CD14-positive monocyte (primary cell): ENCODE measurements at regions not wholly inside any gene's neighbourhood (a gene's known extent, or its start where the extent isn't known, plus 50 kb on each side); places are given as distances from the start of the nearest gene placed in this dataset.

Source experiments
- DNase-seq, 3 donors: peaks; one replicate each; pipeline ENCODE4 v3.0.0-alpha.2; 2011 to 2022
- H2AFZ ChIP-seq: 2 replicates; pipeline ENCODE4 v1.6.0; 2012; ENCODE audit warnings: mild to moderate bottlenecking, low read depth, low read length, inconsistent platforms; ENCODE audit not compliant: insufficient read depth, poor library complexity, severe bottlenecking
- H3K27ac ChIP-seq, 2 donors: 1 replicate in 1 of 2; 2 replicates in 1 of 2; pipeline ENCODE4 v1.5.1; 2012 to 2013; ENCODE audit warnings: low read length in 2 of 2, control low read depth in 1 of 2, inconsistent platforms in 1 of 2, low read depth in 1 of 2, mild to moderate bottlenecking in 1 of 2
- H3K27me3 ChIP-seq, 2 donors: one replicate each; pipeline versions ENCODE4 v1.6.0 to v1.6.1; 2011 to 2013; ENCODE audit warnings: low read length in 2 of 2; ENCODE audit not compliant: control insufficient read depth in 2 of 2, insufficient read depth in 2 of 2
- H3K36me3 ChIP-seq, 2 donors: replicated peaks in 1 of 2; 1 replicate in 1 of 2; 2 replicates in 1 of 2; pipeline versions ENCODE4 v1.5.1 to v1.6.1; 2012 to 2013; ENCODE audit warnings: low read length in 2 of 2, control low read depth in 1 of 2, inconsistent platforms in 1 of 2, mild to moderate bottlenecking in 1 of 2; ENCODE audit not compliant: insufficient read depth in 2 of 2, control insufficient read depth in 1 of 2
- H3K4me1 ChIP-seq, 2 donors: 1 replicate in 1 of 2; 2 replicates in 1 of 2; pipeline versions ENCODE4 v1.5.1 to v1.6.1; 2012 to 2013; ENCODE audit warnings: low read length in 2 of 2, control low read depth in 1 of 2, inconsistent platforms in 1 of 2, mild to moderate bottlenecking in 1 of 2, moderate library complexity in 1 of 2; ENCODE audit not compliant: insufficient read depth in 2 of 2, control insufficient read depth in 1 of 2
- H3K4me2 ChIP-seq: replicated peaks from 2 replicates; pipeline ENCODE3; 2012; ENCODE audit warnings: low read length, moderate library complexity, mild to moderate bottlenecking; ENCODE audit not compliant: poor library complexity, severe bottlenecking; ENCODE audit errors: extremely low read depth
- H3K4me3 ChIP-seq, 3 experiments: fragments of 200-600 bp in 1 of 3; sonication (generic) in 1 of 3; replicated peaks in 1 of 3; 1 replicate in 2 of 3; 2 replicates in 1 of 3; pipeline ENCODE4 v1.5.1; 2011 to 2013; ENCODE audit warnings: low read length in 3 of 3, mild to moderate bottlenecking in 3 of 3, control low read depth in 2 of 3, low read depth in 2 of 3, inconsistent platforms in 1 of 3, moderate library complexity in 1 of 3
- H3K79me2 ChIP-seq: 2 replicates; pipeline ENCODE4 v1.6.0; 2012; ENCODE audit warnings: mild to moderate bottlenecking, control low read depth, inconsistent platforms, low read length, moderate library complexity; ENCODE audit not compliant: insufficient read depth
- H3K9ac ChIP-seq: 2 replicates; pipeline ENCODE4 v1.6.0; 2017; ENCODE audit warnings: low read length, mild to moderate bottlenecking; ENCODE audit not compliant: insufficient read depth, poor library complexity, severe bottlenecking
- H3K9me3 ChIP-seq, 2 donors: replicated peaks in 1 of 2; 1 replicate in 1 of 2; 2 replicates in 1 of 2; pipeline versions ENCODE4 v1.5.1 to v1.6.1; 2012 to 2013; ENCODE audit warnings: low read length in 2 of 2, control low read depth in 1 of 2; ENCODE audit not compliant: control insufficient read depth in 1 of 2, insufficient read depth in 1 of 2
- H4K20me1 ChIP-seq: 2 replicates; pipeline ENCODE4 v1.6.0; 2012; ENCODE audit warnings: mild to moderate bottlenecking, low read length, control low read depth, moderate library complexity; ENCODE audit not compliant: insufficient read depth
- H3K27ac Mint-ChIP-seq, 7 donors: one replicate each; pipeline ENCODE4 v1.8.0; 2020; ENCODE audit warnings: mild to moderate bottlenecking in 7 of 7, mixed read lengths in 7 of 7, moderate library complexity in 6 of 7, inconsistent platforms in 2 of 7
- H3K27me3 Mint-ChIP-seq, 3 donors: one replicate each; pipeline ENCODE4 v1.8.0; 2021 to 2022; ENCODE audit warnings: low read depth in 3 of 3, mild to moderate bottlenecking in 3 of 3, mixed read lengths in 3 of 3, moderate library complexity in 3 of 3, inconsistent platforms in 1 of 3
- H3K36me3 Mint-ChIP-seq, 2 donors: one replicate each; pipeline ENCODE4 v1.8.0; 2020; ENCODE audit warnings: mixed read lengths in 2 of 2, inconsistent platforms in 1 of 2, mild to moderate bottlenecking in 1 of 2
- H3K4me1 Mint-ChIP-seq: one replicate; pipeline ENCODE4 v1.8.0; 2020; ENCODE audit warnings: mild to moderate bottlenecking, mixed read lengths
- H3K4me3 Mint-ChIP-seq, 2 donors: one replicate each; pipeline ENCODE4 v1.8.0; 2020; ENCODE audit warnings: mild to moderate bottlenecking in 2 of 2, mixed read lengths in 2 of 2, moderate library complexity in 1 of 2
- H3K9me3 Mint-ChIP-seq, 7 donors: one replicate each; pipeline ENCODE4 v1.8.0; 2020 to 2022; ENCODE audit warnings: mixed read lengths in 7 of 7, mild to moderate bottlenecking in 6 of 7, moderate library complexity in 6 of 7, inconsistent platforms in 2 of 7
- CTCF ChIP-seq: fragments of 200-600 bp; IDR thresholded peaks from one replicate; pipeline ENCODE4 v1.8.0; 2022; ENCODE audit warnings: antibody characterized with exemption, mild to moderate bottlenecking
- WGBS: methylation state at CpG from one replicate; pipeline ENCODE4 v1.1.5; 2013; ENCODE audit warnings: missing lambda C conversion rate; ENCODE audit not compliant: insufficient coverage; 5-methylcytosine and 5-hydroxymethylcytosine counted together
- intact Hi-C, 2 donors: fragments of 100-400 bp; cut with micrococcal nuclease; formaldehyde crosslinking; loops; one replicate each; pipeline versions ENCODE4 v1.15.0 to v1.15.1; 2023

GRCh38 chr22:47249370-47249928, 487.0 kb downstream of the TBC1D22A start:
- Histone ChIP-seq H3K27me3 (no peaks in the 10 kb centered on the region), H3K9ac (no peak overlapping the region), H2AFZ (no peak overlapping the region), H3K4me1 (no peaks in the 10 kb centered on the region), H4K20me1 (no peaks in the 10 kb centered on the region), H3K9me3 (peaks cover 0 to 19% of the 10 kb centered on the region in 2 donors), H3K27ac (no peak overlapping the region), H3K36me3 (no peaks in the 10 kb centered on the region), H3K4me3 (no peak overlapping the region), H3K79me2 (no peaks in the 10 kb centered on the region), H3K4me2 (no peak overlapping the region)
- intact Hi-C loops = no loop called here
- Mint-ChIP-seq H3K27me3 (peaks cover 4 to 7% (median 7%) of the 10 kb centered on the region in 3 donors), H3K9me3 (peaks cover 0 to 23% (median 12%) of the 10 kb centered on the region in 7 donors), H3K4me3 (no peak overlapping the region), H3K27ac (no peak overlapping the region), H3K4me1 (no peaks in the 10 kb centered on the region), H3K36me3 (no peaks in the 10 kb centered on the region)
- WGBS = 57% methylated on average over 5 of the region's 8 CpGs
- no peak for DNase-seq
- no peak for TF ChIP-seq CTCF

DNA sequence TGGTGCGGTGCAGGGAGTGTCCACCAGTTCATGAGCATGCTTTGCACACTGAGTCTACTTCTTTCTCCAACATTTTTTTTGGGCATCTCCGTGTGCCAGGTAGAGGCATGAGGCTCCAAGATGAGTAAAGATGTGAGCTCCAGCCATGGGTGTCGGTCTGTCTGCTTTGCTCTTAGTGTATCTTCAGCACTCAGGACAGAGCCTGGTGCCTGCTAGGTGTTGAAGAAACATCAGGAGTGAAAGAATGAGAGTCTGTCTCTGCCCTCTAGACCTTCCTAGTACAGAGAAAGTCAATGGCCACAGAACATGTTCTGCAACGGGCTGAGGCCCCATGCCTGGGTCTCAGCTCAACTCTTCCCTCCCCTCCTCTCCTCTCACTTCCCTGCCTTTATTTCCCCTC, 486.5 kb downstream of the TBC1D22A start:
- Histone ChIP-seq H3K9me3 (peaks cover 0 to 20% of the 10 kb centered on the region in 2 donors), H3K27ac (no peak overlapping the region), H3K79me2 (no peaks in the 10 kb centered on the region), H3K4me3 (no peak overlapping the region), H3K27me3 (no peaks in the 10 kb centered on the region), H3K36me3 (no peaks in the 10 kb centered on the region), H3K4me2 (no peak overlapping the region), H4K20me1 (no peaks in the 10 kb centered on the region), H2AFZ (no peak overlapping the region), H3K4me1 (no peaks in the 10 kb centered on the region), H3K9ac (no peak overlapping the region)
- no peak for DNase-seq
- TF ChIP-seq CTCF = no peak
- H3K36me3 Mint-ChIP-seq = no peaks in the 10 kb centered on the region
- H3K4me1 Mint-ChIP-seq = no peaks in the 10 kb centered on the region
- peak overlapping the region in 1 of 7 donors; percentile 22 for H3K27ac Mint-ChIP-seq
- intact Hi-C loops = no loop called here
- 65% methylated on average over 2 of the region's 4 CpGs for WGBS
- H3K4me3 Mint-ChIP-seq = no peak overlapping the region
- peaks cover 0 to 25% (median 17%) of the 10 kb centered on the region in 7 donors for H3K9me3 Mint-ChIP-seq
- peaks cover 4 to 7% (median 7%) of the 10 kb centered on the region in 3 donors for H3K27me3 Mint-ChIP-seq
